ENCODE measurements at regions not wholly inside any gene's neighbourhood (a gene's known extent, or its start where the extent isn't known, plus 50 kb on each side); places are given as distances from the start of the nearest gene placed in this dataset.

- intact Hi-C loops (cut with DNase I; ENCODE audit: low total_unique reads) = no loop called here
- no peak overlapping the region for H3K4me3 ChIP-seq (ENCODE audit: low read depth, poor library complexity, severe bottlenecking)
- 92 to 100% methylated on average over 1 of the region's 1 CpG for WGBS, 2 donors
- no peak for DNase-seq (ENCODE audit: low spot score in 2 of 2)
- TF ChIP-seq CTCF (IDR thresholded peaks at IDR 0.05) (no peak), POLR2A (IDR thresholded peaks at IDR 0.05) (no peak)
Measured at GRCh38 chr12:77617818-77618217, 212.9 kb upstream of the NAV3 start.

GRCh38 chr12:77615332-77615731, 215.4 kb upstream of the NAV3 start:
- no peak for TF ChIP-seq POLR2A (IDR thresholded peaks at IDR 0.05)
- TF ChIP-seq CTCF (IDR thresholded peaks at IDR 0.05) = no peak
- WGBS, 2 donors = 95 to 96% methylated on average over 2 of the region's 2 CpGs
- H3K4me3 ChIP-seq (ENCODE audit: low read depth, poor library complexity, severe bottlenecking) = no peak overlapping the region
- no peak for DNase-seq (ENCODE audit: low spot score in 2 of 2)
- intact Hi-C loops (cut with DNase I; ENCODE audit: low total_unique reads) = no loop called here

- TF ChIP-seq POLR2A (IDR thresholded peaks at IDR 0.05) (no peak), CTCF (IDR thresholded peaks at IDR 0.05) (no peak)
- H3K4me3 ChIP-seq (ENCODE audit: low read depth, poor library complexity, severe bottlenecking) = no peak overlapping the region
- DNase-seq (ENCODE audit: low spot score in 2 of 2) = no peak
- intact Hi-C loops (cut with DNase I; ENCODE audit: low total_unique reads) = no loop called here
- 86 to 91% methylated on average over 4 of the region's 4 CpGs for WGBS, 2 donors
Measured at GRCh38 chr12:77613411-77613810, 217.3 kb upstream of the NAV3 start.

- no peak for TF ChIP-seq CTCF (IDR thresholded peaks at IDR 0.05)
- no peak for TF ChIP-seq POLR2A (IDR thresholded peaks at IDR 0.05)
- no peak for DNase-seq (ENCODE audit: low spot score in 2 of 2)
- 83 to 84% methylated on average over 2 of the region's 2 CpGs for WGBS, 2 donors
- H3K4me3 ChIP-seq (ENCODE audit: low read depth, poor library complexity, severe bottlenecking) = no peak overlapping the region
- intact Hi-C loops (cut with DNase I; ENCODE audit: low total_unique reads) = no loop called here
Measured at GRCh38 chr12:77610446-77610845, 220.2 kb upstream of the NAV3 start.

- H3K4me3 ChIP-seq (ENCODE audit: low read depth, poor library complexity, severe bottlenecking) = no peak overlapping the region
- intact Hi-C loops (cut with DNase I; ENCODE audit: low total_unique reads) = no loop called here
- DNase-seq (ENCODE audit: low spot score in 2 of 2) = no peak
- WGBS, 2 donors = 72 to 75% methylated on average over 2 of the region's 2 CpGs
- TF ChIP-seq POLR2A (IDR thresholded peaks at IDR 0.05) = no peak
- TF ChIP-seq CTCF (IDR thresholded peaks at IDR 0.05) = no peak
Measured at GRCh38 chr12:77609016-77609415, 221.7 kb upstream of the NAV3 start.

- DNase-seq (ENCODE audit: low spot score in 2 of 2) = no peak
- intact Hi-C loops (cut with DNase I; ENCODE audit: low total_unique reads) = no loop called here
- TF ChIP-seq CTCF (IDR thresholded peaks at IDR 0.05) = no peak
- TF ChIP-seq POLR2A (IDR thresholded peaks at IDR 0.05) = no peak
- no peak overlapping the region for H3K4me3 ChIP-seq (ENCODE audit: low read depth, poor library complexity, severe bottlenecking)
Measured at GRCh38 chr12:77608271-77608824, 222.3 kb upstream of the NAV3 start.
